A673 (cell line): ENCODE measurements at regions not wholly inside any gene's neighbourhood (a gene's known extent, or its start where the extent isn't known, plus 50 kb on each side); places are given as distances from the start of the nearest gene placed in this dataset.

ENCODE experiments used
- BruUV-seq: library from RNA; stranded (reverse); fragments of 400-500 nt; replicated peaks from 2 replicates; lab custom pipeline; 2021; lab: Mats Ljungman, UMichigan
- CTCF ChIA-PET: fragments of 300-600 bp; sonication (Branson Sonifier 250); formaldehyde crosslinking; loops from one replicate; lab custom pipeline; 2022; ENCODE audit warnings: antibody characterized with exemption; lab: Charles Lee
- POLR2A ChIA-PET: fragments of 300-600 bp; sonication (Branson Sonifier 250); formaldehyde crosslinking; loops from one replicate; lab custom pipeline; 2022; ENCODE audit warnings: antibody characterized with exemption; ENCODE audit not compliant: low non-redundant PET; lab: Charles Lee
- DNase-seq: peaks from one replicate; pipeline ENCODE4 v3.0.0-alpha.2; 2015; ENCODE audit warnings: low spot score
- H3K27ac ChIP-seq: fragments of 200-600 bp; sonication (generic); 2 replicates; pipeline ENCODE4 v1.5.1; 2016; ENCODE audit warnings: mixed run types, low read depth, mild to moderate bottlenecking, mixed read lengths, antibody characterized with exemption, low read length; ENCODE audit not compliant: poor library complexity, severe bottlenecking
- H3K27me3 ChIP-seq: fragments of 200-600 bp; sonication (generic); replicated peaks from 2 replicates; pipeline ENCODE4 v1.6.1; 2017; ENCODE audit warnings: mixed run types, low read depth, mild to moderate bottlenecking, mixed read lengths, antibody characterized with exemption, low read length; ENCODE audit not compliant: insufficient read depth, poor library complexity
- H3K36me3 ChIP-seq: fragments of 200-600 bp; sonication (generic); 2 replicates; pipeline ENCODE4 v1.6.1; 2016; ENCODE audit warnings: mixed run types, mild to moderate bottlenecking, mixed read lengths, antibody characterized with exemption, low read length; ENCODE audit not compliant: insufficient read depth, poor library complexity, severe bottlenecking
- H3K4me1 ChIP-seq: fragments of 200-600 bp; sonication (generic); 2 replicates; pipeline ENCODE4 v1.6.1; 2017; ENCODE audit warnings: mixed run types, mild to moderate bottlenecking, mixed read lengths, antibody characterized with exemption, low read length; ENCODE audit not compliant: insufficient read depth, poor library complexity, severe bottlenecking
- H3K4me3 ChIP-seq: fragments of 200-600 bp; sonication (generic); 2 replicates; pipeline ENCODE4 v1.5.1; 2016; ENCODE audit warnings: low read depth, mixed run types, mild to moderate bottlenecking, mixed read lengths, low read length; ENCODE audit not compliant: poor library complexity, severe bottlenecking
- H3K9me3 ChIP-seq: fragments of 200-600 bp; sonication (generic); 2 replicates; pipeline ENCODE4 v1.6.1; 2016; ENCODE audit warnings: mixed run types, low read depth, mild to moderate bottlenecking, mixed read lengths, antibody characterized with exemption, low read length; ENCODE audit not compliant: poor library complexity, severe bottlenecking
- CTCF ChIP-seq: fragments of 300-800, 200-600 bp; sonication (generic); conservative IDR thresholded peaks from 2 replicates; pipeline ENCODE4 v1.5.1; 2017; ENCODE audit warnings: low read depth, mild to moderate bottlenecking, antibody characterized with exemption, low read length, moderate library complexity, mixed read lengths
- EZH2 ChIP-seq: fragments of 200-600 bp; sonication (generic); IDR thresholded peaks from 2 replicates; pipeline ENCODE4 v1.6.1; 2017; ENCODE audit warnings: borderline replicate concordance, low read depth, mild to moderate bottlenecking, mixed read lengths, antibody characterized with exemption, low read length; ENCODE audit not compliant: poor library complexity, severe bottlenecking
- intact Hi-C: fragments of 100-400 bp; cut with micrococcal nuclease; formaldehyde crosslinking; loops from one replicate; pipeline ENCODE4 v1.10.0; 2022; ENCODE audit not compliant: unreplicated experiment

DNA sequence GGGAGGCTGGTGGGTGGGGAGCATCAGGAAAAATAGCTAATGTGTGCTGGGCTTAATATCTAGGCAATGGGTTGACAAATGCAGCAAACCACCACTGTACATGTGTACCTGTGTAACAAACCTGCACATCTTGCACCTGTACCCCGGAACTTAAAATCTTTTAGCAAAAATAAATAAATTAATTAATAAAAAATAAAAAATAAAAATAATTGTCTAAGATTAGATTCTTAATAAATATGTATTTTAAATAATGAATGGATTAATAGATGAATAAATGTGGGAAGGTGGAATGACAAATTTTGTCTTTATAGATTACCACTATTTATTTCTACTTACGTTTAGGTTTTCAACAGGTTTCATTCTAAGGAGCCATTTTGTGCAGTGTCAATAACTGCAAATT is 563.5 kb upstream of the B3GALT2 start:
- no peak overlapping the region for H3K27ac ChIP-seq
- H3K4me1 ChIP-seq: no peaks in the 10 kb centered on the region
- H3K27me3 ChIP-seq: no peaks in the 10 kb centered on the region
- CTCF ChIA-PET: no interaction called here
- no peak for TF ChIP-seq CTCF
- TF ChIP-seq EZH2: no peak
- no TSS peak for BruUV-seq
- DNase-seq: no peak
- no peak overlapping the region for H3K4me3 ChIP-seq
- POLR2A ChIA-PET: no interaction called here
- H3K9me3 ChIP-seq: no peaks in the 10 kb centered on the region
- intact Hi-C loops: loop anchor here (10.0 kb wide), 1 partner anchor 345 kb away; no protein-coding TSS in a partner anchor
- no peaks in the 10 kb centered on the region for H3K36me3 ChIP-seq

DNA sequence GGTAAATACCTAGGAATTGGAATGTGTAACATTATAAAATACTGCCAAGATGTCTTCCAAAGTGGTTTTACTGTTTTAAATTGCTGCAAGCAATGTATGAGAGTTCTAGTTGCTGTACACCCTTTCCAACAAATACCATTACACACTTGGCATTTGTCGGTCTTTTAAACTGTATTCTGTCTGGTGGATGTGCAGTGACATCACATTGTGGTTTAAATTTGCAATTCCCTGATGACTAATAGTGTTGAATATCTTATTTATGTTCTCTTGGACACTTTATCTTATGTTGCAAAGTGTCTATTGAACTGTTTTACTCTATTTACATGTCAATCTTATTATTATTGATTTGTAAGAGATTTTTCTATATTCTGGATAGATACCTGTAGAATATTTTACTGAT is 561.2 kb upstream of the B3GALT2 start:
- Histone ChIP-seq H3K4me3 (no peak overlapping the region), H3K9me3 (no peaks in the 10 kb centered on the region), H3K36me3 (no peaks in the 10 kb centered on the region), H3K27me3 (no peaks in the 10 kb centered on the region), H3K27ac (no peak overlapping the region), H3K4me1 (no peaks in the 10 kb centered on the region)
- ChIA-PET POLR2A (no interaction called here), CTCF (no interaction called here)
- BruUV-seq: no TSS peak
- intact Hi-C loops: no loop called here
- no peak for TF ChIP-seq CTCF
- TF ChIP-seq EZH2: no peak
- no peak for DNase-seq

GRCh38 chr1:193741228-193741627 is 554.8 kb upstream of the B3GALT2 start:
- intact Hi-C loops: no loop called here
- ChIA-PET POLR2A (interaction anchor here (0.7 kb wide), 1 partner anchor 36 kb away, joined by 4 read pairs; no protein-coding TSS in a partner anchor), CTCF (no interaction called here)
- H3K4me1 ChIP-seq: no peaks in the 10 kb centered on the region
- no TSS peak for BruUV-seq
- no peak overlapping the region for H3K4me3 ChIP-seq
- no peak for DNase-seq
- H3K27ac ChIP-seq: no peak overlapping the region
- TF ChIP-seq CTCF (no peak), EZH2 (no peak)
- no peaks in the 10 kb centered on the region for H3K27me3 ChIP-seq
- H3K36me3 ChIP-seq: no peaks in the 10 kb centered on the region
- H3K9me3 ChIP-seq: no peaks in the 10 kb centered on the region
